ENCODE measurements at regions not wholly inside any gene's neighbourhood (a gene's known extent, or its start where the extent isn't known, plus 50 kb on each side); places are given as distances from the start of the nearest gene placed in this dataset.
"Not testable (repeated sequence)": the region's sequence is repeated elsewhere in the genome, so short reads cannot be mapped to it uniquely, and the experiment has no call there.

DNA sequence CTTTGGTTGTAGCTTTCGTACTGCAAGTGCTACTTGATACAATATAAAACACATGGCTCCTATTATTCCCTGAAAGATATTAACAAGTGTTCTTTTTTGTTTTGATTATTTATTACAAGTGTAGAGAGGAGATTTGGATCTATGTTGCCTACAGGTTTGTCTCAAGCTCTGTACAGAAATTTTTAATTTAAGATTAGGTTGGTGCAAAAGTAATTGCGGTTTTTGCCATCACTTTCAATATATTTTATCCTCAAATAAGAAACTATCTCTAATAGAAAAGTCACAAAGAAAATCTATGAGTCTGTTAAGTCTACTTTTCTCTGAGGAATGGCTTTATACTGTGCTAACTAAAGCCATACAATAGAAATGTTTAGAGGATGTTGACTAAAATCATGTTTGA lies 1086.1 kb downstream of the GRM8 start:
- no peak for FAIRE-seq

DNA sequence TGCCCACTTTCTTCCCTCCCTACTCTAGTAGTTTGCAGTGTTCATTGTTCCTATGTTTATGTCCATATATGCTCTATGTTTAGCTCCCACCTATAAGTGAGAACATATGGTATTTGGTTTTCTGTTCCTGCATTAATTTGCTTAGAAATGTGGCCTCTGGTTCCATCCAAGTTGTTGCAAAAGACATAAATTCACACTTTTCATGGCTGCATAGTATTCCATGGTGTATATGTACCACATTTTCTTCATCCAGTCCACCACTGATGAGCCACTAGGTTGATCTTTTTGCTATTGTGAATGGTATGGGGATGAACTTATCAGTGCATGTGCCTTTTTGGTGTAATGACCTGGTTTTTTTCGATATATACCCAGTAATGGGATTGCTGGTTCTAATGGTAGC lies 1089.1 kb downstream of the GRM8 start:
- no peak for FAIRE-seq

DNA sequence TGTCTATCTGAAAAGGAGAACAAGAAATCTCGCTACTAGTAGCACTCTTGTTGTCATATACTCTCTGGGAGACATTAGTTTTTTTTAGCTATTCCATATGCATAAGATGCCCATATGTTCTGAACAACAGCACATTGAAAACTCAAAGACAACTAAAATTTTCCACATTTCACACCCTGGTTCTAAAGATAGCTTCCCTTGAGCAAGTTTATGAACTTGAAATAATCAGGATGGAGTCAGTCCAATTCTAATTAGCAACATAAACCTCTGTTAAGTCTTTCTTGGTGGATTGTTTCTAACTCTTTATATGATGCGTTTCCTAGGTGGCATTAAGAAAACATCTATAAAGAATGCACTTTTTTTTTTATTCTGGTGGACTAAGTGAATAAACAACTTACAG lies 1095.3 kb downstream of the GRM8 start:
- FAIRE-seq, result no peak

DNA sequence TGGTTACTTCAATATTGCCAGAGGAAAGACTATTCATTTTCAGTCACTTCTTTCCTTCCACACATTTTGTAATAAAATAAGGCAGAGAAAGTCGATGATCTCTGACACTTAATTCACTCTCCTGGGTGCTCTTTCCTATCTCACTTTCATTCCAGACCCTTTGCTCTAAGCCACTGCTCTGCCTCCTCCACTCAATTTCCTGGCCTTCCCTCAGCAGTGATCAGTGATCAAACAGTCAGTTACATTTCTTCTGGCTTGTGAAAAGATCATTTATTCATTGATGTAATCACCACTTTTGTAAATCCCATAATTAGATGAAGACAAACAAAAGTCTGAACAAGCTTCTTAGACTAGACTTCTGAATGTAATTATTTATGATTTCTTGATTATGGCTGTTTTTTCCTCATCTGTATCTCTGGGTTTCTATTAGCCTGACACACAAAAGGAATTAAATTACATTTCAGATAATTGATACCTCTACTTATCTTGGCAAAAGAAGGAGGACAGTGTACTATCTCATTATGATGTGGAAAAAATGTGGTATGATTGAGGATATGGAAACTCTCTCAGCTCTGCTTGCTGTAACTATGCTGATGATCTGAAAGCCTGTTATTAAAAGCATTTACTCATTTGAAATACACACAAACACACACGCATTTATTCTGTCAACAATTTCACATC lies 1102.3 kb downstream of the GRM8 start:
- no peak for FAIRE-seq

DNA sequence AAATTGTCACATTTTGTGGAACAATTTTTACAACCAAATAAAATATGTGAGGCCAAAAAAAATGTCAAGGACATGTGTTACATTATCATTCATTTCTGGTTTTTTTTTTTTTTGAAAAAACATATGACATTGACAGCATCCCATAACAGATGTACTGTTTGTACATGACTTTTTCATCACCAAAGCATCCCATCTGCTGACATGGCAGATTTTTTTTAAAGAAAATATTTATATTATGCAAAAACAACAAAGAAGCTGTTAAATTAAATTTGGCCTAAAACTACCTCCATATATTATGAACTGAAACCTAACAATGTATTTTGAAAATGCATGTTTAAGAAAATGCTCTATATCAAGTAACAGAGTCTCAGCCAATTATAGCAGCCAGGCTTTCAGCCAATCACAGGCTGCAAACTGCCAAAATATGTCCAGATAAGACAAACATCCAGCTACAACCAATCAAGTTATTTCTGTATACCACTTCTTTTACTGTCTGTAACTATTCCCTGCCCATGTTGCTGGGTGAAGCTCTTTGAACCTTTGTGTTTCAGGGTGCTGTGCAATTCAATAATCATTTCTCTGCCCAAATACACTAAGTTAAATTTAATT lies 1111.8 kb downstream of the GRM8 start:
- FAIRE-seq, result no peak

DNA sequence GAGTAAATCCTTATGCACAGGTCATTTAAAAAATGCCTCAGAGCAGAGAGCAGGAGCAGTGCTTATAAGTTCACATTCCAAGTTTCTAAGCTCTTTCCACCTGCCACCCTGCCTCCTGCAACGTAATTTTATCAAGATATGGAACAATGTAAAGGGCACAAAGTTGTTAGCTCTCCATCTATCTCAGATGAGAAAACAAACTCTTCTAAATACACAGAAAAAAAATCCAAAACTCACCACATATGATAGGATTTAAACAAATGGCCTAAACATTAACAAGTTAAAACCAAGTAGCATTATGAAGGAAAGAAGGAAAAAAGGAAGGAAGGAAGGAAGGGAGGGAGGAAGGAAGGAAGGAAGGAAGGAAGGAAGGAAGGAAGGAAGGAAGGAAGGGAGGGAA lies 1132.8 kb downstream of the GRM8 start:
- no peak for FAIRE-seq

DNA sequence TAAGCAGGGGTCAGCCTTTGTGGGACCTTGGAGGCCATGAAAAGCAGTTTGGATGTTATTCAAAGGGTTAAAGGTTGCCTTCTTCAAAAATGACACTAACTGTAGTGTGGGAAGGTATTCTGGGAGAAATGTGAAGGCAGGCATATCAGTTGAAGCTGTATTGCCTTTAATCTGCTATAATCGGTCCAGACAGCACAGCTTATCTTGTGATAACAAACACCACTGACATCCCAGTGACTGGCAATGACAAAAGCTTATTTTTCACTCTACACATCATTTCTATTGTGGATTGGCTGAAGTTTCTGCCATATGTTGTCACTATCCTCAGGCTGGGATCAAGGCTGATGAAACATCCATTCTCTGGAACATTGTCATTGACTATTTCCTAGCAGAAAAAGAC lies 1149.2 kb downstream of the GRM8 start:
- no peak for FAIRE-seq

DNA sequence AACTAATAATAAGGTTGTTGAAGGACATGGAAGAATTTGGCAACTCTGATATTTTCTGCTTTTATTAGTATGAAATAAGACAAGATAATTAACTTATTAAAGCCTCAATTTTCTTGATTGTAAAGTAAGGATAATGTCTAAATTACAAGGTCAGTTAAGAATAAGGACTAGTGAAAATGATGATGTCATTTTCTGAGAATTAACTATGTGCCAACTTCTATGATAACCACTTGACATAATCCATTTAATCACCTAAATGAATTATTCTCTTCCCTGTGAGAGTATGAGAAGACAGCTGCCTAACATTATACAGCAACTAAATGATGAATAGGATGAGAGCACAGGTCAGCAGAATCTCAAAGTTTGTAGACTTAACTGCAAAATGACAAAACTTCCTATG lies 1153.4 kb upstream of the POT1 start:
- no peak for FAIRE-seq

DNA sequence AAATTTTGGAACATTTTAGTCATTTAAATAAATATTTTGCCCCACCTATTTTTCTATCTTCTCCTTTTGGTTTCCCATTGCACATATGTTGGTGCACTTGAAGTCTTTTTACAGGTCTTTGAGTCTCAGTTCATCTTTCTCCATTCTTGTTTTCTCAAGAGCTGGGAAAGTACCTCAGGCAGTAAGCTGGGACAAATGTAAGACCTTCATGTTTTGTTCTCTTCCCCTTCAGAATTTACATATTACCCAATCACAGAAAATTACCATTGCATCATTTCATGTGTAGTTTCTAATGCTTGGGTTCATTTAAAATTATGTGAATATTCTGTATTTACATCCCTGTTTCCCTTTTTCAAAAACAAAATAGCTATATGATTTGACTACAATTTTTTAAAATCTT lies 1150.0 kb upstream of the POT1 start:
- no peak for FAIRE-seq

DNA sequence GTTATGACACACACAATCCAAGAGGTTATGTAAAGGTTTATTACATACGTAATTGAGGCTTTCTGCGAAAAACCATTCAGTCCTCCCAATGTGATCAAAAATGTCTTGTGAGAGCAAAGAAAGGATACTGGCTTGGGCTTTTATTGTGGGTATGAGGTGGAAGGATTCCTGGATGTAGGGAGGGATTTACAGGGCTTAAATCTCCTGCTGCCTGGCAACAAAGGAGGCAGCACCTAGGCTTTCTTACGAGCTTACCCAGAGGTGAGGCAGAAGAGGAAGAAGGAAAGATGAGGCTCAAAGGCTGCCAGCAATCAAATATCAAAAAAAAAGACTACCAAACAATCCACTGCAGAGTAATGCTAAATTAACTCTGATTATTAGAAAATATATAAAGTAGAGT lies 1149.5 kb upstream of the POT1 start:
- no peak for FAIRE-seq

DNA sequence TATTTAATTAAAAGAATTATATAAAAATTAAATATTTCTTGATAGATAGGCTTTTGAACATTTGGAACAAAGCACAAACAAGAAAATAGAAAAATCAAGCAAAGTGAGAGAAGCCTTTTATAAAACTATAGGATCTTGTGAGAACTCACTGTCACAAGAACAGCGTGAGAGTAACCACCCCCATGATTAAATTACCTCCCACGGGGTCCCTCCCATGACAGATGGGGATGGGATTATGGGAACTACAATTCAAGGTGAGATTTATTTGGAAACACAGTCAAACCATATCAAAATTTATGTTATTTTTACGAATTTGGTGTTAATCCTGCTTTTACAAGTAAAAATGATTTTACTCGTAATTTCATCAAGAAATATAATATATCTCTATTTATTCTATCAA lies 1136.1 kb upstream of the POT1 start:
- no peak for FAIRE-seq

DNA sequence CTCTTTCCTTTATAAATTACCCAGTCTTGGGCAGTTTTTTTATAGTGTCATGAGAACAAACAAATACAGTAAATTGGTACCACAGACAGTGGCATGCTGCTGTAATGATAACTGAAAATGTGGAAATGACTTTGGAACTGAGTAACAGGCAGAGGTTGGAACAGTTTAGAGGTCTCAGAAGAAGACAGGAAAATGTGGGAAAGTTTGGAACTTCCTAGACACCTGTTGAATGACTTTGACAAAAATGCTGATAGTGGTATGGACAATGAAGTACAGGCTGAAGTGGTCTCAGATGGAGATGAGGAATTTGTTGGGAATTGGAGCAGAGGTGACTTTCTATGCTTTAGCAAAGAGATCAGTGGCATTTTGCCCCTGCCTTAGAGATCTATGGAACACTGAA lies 1128.4 kb upstream of the POT1 start:
- no peak for FAIRE-seq

DNA sequence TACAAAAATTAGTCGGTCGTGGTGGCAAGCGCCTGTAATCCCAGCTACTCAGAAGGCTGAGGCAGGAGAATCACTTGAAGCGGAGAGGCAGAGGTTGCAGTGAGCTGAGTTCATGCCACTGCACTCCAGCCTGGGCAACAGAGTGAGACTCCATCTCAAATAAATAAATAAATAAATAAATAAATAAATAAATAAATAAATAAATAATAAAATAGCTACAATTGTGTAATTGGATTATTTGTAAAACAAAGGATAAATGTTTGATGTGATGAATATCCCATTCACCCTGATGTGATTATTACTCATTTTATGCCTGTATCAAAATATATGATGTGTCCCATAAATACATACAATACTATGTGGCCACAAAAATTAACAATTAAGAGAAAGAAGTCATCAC lies 1127.0 kb upstream of the POT1 start:
- FAIRE-seq, result not testable (repeated sequence)

DNA sequence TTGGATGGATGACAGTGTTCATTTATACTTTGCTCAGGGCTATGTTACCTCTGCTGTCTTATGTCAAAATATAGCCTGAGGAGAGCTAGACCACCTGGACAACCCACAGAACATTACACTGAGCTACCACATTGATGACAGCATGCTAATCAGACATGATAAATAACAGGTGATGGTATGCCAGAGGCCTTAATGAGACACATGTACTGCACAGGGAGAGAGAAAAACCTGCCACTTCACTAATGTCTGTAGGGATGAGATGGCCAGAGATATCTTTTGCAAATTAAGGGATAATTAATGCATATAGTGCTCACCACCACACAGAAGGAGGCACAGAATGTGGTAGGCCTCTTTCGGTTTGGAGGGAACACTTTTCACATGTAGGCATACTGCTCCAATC lies 1122.6 kb upstream of the POT1 start:
- no peak for FAIRE-seq

DNA sequence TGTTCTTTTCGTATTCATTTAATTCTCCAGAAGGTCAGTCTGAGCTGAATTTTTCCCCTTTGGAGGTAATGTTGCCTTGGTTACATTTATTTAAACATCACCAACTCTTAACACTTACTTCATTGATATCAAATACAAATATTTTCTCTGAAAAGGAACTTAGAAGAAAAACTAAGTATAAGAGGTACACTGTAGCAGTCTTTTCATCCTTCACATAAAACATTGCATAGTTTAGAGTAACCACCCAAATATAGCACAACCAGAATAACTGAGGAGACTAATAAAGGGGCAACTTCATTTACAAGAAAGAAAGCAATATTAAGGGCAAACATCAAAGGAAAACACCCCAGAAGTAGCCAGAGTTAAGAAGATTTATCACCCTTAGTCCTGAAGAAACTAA lies 1115.0 kb upstream of the POT1 start:
- no peak for FAIRE-seq

DNA sequence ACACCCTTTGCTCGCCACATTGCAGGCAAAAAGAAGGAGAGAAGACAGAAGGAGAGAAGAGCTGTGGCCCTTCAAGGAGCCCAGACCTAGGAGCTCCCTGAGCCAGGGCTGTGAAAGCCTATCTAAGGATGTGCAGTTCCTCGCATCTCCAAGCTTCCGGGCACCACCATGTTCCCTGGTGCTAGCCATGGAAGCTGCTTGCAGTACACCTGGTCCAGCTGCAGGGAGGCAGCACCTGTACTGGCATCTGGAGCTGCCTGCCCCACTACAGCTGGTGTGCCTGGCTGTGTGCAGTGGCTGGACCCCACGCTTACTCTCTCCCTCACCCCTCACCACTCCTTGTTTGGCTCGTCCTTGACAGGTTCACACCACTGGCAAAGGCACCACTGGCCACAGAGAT lies 1111.8 kb upstream of the POT1 start:
- no peak for FAIRE-seq

DNA sequence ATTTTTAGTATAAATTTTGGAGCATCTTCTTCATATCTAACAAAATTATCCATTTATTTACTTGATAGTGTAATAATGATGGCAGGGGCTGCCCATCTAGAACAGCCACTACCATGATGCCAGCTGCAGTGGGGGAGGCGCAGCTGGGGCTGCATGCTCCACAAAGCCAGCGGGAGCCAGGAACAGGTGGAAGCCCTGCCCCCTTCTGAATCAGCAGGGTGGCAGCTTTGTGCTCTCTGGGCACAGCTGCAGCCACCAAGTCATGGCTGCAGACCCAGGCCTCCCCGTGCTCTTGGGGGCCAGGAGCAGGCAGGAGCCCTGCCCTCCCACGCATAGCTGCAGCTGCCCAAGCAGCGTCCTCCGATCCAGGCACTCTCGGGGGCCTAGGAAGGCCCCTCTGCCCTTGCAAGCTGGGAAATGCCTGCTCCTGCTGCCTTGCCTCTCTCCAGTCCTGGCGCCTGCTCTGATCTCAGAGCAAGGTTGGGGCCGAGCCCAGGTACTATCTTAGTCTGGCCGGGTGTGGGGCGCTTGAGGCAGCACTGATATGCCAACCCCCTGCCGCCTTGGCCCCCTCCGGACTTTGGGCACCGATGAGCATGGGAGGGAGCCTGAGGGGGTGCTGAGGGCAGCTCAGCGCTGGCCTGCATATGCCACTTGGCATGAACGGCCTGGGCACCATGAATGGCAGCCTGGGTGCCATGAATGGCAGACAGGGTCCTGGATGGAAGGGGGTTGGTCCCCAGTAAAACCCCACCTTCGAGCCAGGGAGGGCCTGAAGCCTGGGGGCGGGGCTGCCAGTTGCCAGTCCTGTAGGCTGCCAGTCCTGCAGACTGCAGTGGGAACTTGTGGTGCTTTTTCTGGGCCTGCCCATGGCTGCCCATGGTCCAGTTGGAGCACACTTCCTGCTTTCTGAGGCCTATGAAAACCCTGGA lies 1110.8 kb upstream of the POT1 start:
- FAIRE-seq, result no peak

DNA sequence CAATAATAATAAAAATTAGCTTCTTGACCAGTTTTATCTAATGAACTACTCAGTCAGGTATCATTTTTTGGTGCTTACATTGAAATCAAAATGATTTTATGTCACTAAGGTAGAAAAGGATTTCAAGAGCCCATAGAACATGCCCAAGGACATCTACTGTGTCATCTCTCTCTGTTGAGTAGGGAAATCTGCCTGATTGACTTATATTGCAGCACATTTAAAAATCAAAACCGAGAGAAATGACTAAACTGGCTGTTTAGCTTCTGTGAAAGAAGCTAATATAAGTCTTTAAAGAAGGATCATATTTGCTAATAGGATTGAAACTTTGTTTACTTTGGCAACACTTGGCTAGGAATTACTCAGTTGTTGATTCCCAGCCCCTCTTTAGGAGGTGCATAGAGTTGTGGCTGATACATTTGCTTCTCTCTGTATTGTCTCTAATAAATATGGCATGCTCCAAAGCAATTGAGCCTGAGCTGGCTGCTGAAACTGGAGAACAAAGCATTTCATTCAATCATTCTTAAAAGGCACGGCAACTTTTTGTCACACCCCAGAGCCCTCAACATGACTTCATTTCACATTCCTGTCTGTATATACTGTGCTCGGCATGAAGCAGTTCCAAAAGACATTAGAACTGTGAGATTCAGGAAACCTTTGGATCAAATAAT lies 1096.9 kb upstream of the POT1 start:
- no peak for FAIRE-seq

DNA sequence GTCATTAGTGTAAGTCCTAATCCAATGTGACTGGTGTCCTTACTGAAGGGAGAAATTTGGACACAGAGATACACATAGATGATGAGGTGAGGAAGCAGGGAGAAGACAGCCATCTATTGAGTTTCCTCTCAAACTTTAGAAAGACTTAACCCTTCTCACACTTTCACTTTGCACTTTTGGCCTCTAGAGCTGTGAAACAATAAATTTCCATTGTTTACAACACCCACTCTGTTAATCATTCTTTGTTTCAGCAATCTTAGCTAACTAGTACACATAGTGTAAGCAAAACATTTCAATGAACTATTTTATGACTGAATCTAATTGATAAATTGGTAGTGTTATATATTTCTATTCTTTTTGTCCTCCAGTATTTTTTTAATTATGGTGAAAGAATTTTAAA lies 1092.8 kb upstream of the POT1 start:
- FAIRE-seq, result no peak

DNA sequence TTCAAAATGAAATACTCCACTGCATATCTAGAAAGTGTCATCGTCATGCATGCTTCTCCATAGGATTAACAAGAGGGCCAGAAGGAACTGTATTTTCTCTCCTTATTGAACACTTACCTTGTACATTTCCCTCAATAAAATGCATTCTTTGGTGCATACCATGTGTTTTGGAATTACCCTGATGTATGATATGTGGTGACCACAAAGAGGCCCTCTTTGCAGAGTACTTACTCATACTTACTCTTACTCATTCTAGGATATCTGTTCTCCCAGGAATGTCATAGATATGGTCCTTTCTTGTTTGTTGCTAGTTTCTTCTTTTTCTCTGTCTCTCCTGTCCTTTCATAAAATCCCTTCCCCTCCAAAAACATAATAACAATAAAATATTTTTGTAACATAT lies 1087.1 kb upstream of the POT1 start:
- no peak for FAIRE-seq

DNA sequence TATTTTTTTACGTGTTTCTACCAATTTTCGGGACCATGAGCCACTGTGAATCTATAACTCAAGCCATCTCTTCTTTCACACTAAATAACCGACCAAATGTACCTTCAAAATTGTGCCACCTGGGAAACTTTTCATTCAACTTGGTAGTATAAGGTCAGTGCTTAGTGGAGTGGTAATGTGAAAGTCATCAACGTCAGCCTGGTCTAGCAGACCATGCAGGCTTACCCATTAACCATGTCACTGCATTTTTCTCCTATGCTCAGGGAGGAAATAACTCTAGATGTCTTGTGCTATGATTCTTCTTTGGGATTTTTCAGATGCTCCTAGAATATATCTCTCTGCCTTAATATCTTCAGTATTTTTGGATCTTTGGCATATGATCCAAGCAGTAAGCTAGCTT lies 1075.4 kb upstream of the POT1 start:
- FAIRE-seq, result no peak

DNA sequence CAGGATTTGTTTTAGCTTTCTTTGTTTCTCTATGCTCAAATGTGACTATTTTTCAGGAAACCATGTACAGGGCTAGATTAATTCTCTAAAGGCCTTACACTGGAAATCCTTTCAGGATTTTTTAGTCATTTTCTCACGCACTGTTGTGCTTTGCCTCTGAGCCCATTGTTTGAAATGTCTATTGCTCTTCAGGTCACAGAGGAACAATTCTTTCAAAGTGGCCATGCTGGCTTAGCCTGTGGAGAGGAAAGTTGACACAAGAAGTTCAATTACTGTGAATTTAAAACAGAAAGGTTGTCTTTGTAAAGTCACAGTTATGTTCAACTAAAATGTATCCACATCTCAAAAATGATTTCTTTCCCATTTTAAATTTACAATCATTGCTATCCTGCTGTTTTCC lies 1071.7 kb upstream of the POT1 start:
- no peak for FAIRE-seq

DNA sequence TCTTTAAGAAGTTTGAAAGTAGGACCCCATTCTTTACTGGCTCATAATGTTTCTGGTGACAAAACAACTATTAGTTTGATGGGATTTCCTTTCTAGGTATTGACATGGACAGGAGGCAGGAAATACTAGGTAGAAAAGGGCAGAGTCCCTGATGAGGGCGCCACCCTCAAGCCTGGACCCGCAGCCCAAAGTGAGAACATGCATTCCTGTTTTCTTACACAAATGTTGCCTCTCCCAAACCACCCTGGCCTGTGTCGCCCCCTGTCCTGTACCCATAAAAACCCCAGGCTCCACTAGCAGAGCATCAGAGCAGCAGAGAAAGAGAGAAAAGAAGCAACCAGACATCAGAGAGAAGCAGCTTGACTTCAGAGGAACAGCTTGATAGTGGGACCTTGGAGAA lies 1055.2 kb upstream of the POT1 start:
- FAIRE-seq, result no peak

DNA sequence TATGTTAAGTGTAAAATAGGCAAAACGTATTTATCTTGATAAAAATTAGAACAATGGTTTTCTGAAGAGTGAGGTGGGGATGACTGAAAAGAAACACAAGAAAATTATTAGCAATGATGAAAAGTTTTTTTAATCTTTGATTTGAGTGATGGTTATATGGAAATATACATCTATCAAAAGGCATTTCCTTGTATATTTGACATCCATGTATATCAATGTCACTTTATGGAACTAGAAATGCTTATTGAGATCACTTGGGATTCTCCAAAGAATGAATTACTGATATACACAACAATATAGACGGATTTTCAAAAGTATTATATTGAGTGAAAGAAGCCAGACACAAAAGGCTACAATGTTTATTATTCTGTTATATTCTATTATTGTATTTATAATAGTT lies 1042.0 kb upstream of the POT1 start:
- FAIRE-seq, result no peak
